DND-41 (cell line): ENCODE measurements at regions not wholly inside any gene's neighbourhood (a gene's known extent, or its start where the extent isn't known, plus 50 kb on each side); places are given as distances from the start of the nearest gene placed in this dataset.

ENCODE experiments used
- ATAC-seq: fragments of 200-7000 bp; cut with Tn5 transposase; 3 replicates; pipeline ENCODE4 v1.9.1; 2021; ENCODE audit warnings: low read depth; ENCODE audit not compliant: insufficient read depth
- DNase-seq: peaks from one replicate; pipeline ENCODE4 v3.0.0-alpha.2; 2020
- H2AFZ ChIP-seq: 2 replicates; pipeline ENCODE4 v1.6.0; 2012; ENCODE audit warnings: low read depth, low read length
- H3K27ac ChIP-seq: 2 replicates; pipeline ENCODE4 v1.5.1; 2012; ENCODE audit warnings: low read length, inconsistent platforms
- H3K27me3 ChIP-seq: fragments of 200-600 bp; sonication (generic); 2 replicates; pipeline ENCODE4 v1.6.0; 2012; ENCODE audit warnings: low read length, mild to moderate bottlenecking, inconsistent platforms; ENCODE audit not compliant: insufficient read depth, poor library complexity
- H3K36me3 ChIP-seq: 2 replicates; pipeline ENCODE4 v1.5.1; 2012; ENCODE audit warnings: low read length, inconsistent platforms; ENCODE audit not compliant: insufficient read depth
- H3K4me1 ChIP-seq: 2 replicates; pipeline ENCODE4 v1.5.1; 2012; ENCODE audit warnings: mild to moderate bottlenecking, low read length; ENCODE audit not compliant: insufficient read depth
- H3K4me2 ChIP-seq: 2 replicates; pipeline ENCODE4 v1.6.0; 2012; ENCODE audit warnings: mild to moderate bottlenecking, moderate library complexity, low read length, inconsistent platforms; ENCODE audit not compliant: insufficient read depth
- H3K4me3 ChIP-seq, 2 experiments: fragments of 200-600 bp in 1 of 2; shearing (Covaris generic) in 1 of 2; 2 replicates each; pipeline ENCODE4 v1.5.1; 2012 to 2016; ENCODE audit warnings: inconsistent platforms in 2 of 2, low read length in 2 of 2, mild to moderate bottlenecking in 2 of 2, low read depth in 1 of 2, moderate library complexity in 1 of 2
- H3K79me2 ChIP-seq: 2 replicates; pipeline ENCODE4 v1.6.0; 2012; ENCODE audit warnings: low read length, inconsistent platforms; ENCODE audit not compliant: insufficient read depth
- H3K9ac ChIP-seq: 2 replicates; pipeline ENCODE4 v1.6.0; 2012; ENCODE audit warnings: low read depth, mild to moderate bottlenecking, inconsistent platforms, low read length, moderate library complexity
- H3K9me3 ChIP-seq: 2 replicates; pipeline ENCODE4 v1.5.1; 2012; ENCODE audit warnings: low read length, moderate library complexity, mild to moderate bottlenecking, inconsistent platforms; ENCODE audit not compliant: insufficient read depth, severe bottlenecking
- H4K20me1 ChIP-seq: 2 replicates; pipeline ENCODE4 v1.6.0; 2012; ENCODE audit warnings: low read length; ENCODE audit not compliant: insufficient read depth
- EZH2 ChIP-seq: IDR thresholded peaks from 3 replicates; pipeline ENCODE4 v1.6.1; 2012; ENCODE audit warnings: borderline replicate concordance, low read depth, mild to moderate bottlenecking, moderate library complexity, low read length, inconsistent platforms; ENCODE audit not compliant: severe bottlenecking
- TF ChIP-seq, protein P1 (sequence below): IDR thresholded peaks from 2 replicates; pipeline ENCODE4 v1.5.1; 2012; ENCODE audit warnings: borderline replicate concordance, low read length, moderate library complexity, mild to moderate bottlenecking; ENCODE audit not compliant: poor library complexity, severe bottlenecking; ENCODE audit errors: extremely low read depth

DNA sequence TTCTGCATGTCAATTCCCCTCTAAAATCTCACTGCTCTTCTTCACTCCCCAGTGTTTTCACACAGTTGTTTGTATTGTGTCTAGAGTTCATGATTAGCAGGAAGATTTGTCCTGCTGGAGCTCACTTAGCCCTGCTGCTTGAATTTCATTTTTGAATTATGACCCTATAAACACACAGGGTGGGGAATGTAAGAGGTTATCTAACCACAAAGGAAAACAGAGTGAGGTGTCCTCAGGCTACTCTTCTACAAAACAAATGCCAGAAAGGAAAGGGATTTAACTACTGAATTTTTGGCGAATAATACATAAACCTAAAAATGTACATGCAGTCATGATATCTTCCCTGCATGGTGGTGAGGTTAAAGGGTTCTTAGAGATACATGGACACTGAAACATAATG, 215.1 kb upstream of the CNTN4 start:
- H2AFZ ChIP-seq = no peak overlapping the region
- H3K27me3 ChIP-seq = no peaks in the 10 kb centered on the region
- H3K79me2 ChIP-seq = no peaks in the 10 kb centered on the region
- H3K9me3 ChIP-seq = no peaks in the 10 kb centered on the region
- no peak overlapping the region for H3K4me2 ChIP-seq
- TF ChIP-seq, protein P1, sequence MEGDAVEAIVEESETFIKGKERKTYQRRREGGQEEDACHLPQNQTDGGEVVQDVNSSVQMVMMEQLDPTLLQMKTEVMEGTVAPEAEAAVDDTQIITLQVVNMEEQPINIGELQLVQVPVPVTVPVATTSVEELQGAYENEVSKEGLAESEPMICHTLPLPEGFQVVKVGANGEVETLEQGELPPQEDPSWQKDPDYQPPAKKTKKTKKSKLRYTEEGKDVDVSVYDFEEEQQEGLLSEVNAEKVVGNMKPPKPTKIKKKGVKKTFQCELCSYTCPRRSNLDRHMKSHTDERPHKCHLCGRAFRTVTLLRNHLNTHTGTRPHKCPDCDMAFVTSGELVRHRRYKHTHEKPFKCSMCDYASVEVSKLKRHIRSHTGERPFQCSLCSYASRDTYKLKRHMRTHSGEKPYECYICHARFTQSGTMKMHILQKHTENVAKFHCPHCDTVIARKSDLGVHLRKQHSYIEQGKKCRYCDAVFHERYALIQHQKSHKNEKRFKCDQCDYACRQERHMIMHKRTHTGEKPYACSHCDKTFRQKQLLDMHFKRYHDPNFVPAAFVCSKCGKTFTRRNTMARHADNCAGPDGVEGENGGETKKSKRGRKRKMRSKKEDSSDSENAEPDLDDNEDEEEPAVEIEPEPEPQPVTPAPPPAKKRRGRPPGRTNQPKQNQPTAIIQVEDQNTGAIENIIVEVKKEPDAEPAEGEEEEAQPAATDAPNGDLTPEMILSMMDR = no peak
- no peaks in the 10 kb centered on the region for H4K20me1 ChIP-seq
- DNase-seq = no peak
- no peaks in the 10 kb centered on the region for H3K36me3 ChIP-seq
- no peaks in the 10 kb centered on the region for H3K4me1 ChIP-seq
- no peak for ATAC-seq
- H3K27ac ChIP-seq = no peak overlapping the region
- no peak overlapping the region for H3K9ac ChIP-seq
- no peak overlapping the region for H3K4me3 ChIP-seq

DNA sequence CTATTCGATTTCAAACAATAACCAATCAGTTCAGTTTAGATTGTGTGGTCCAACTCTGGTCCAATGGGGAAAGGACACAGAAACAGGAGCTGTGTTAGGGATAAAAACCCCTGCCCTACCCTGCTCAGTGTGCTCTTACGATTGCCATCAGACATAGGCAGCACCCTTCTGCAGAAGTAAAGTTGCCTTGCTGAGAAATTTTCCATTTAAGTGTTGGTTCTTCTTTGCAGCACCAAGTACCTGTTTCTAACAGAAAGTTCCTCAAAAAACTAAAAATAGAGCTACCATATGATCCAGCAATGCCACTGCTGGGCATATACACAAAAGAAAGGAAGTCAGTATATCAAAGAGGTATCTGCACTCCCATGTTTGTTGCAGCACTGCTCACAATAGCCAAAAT, 206.2 kb upstream of the CNTN4 start:
- DNase-seq (no peak), ATAC-seq (no peak)
- Histone ChIP-seq H3K4me2 (no peak overlapping the region), H3K4me3 (no peak overlapping the region), H3K27me3 (no peaks in the 10 kb centered on the region), H3K4me1 (no peaks in the 10 kb centered on the region), H3K27ac (no peak overlapping the region), H2AFZ (no peak overlapping the region), H3K9me3 (peaks cover 3% of the 10 kb centered on the region), H3K36me3 (no peaks in the 10 kb centered on the region), H3K79me2 (no peaks in the 10 kb centered on the region), H3K9ac (no peak overlapping the region), H4K20me1 (no peaks in the 10 kb centered on the region)
- no peak for TF ChIP-seq EZH2
- TF ChIP-seq, protein P1 = no peak

DNA sequence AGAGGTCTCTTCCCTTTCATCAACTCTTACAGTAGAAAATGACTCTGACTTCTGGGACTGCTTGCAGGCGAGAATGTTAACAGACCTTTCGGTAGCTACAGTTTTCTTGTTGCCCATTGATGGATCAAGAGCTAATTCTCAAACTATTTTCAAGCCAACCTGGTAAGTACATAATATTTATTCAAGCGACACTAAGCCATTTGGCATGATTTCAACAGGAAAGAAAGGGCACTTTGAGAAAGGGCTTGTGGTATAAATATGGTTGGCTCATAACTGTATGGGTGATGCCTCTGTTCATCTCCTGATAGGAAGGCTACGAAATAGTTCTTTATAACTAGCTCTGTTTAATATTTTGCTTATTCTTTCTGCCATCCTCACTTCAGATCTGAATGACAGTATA, 196.2 kb upstream of the CNTN4 start:
- no peak overlapping the region for H2AFZ ChIP-seq
- H3K27me3 ChIP-seq = no peaks in the 10 kb centered on the region
- H4K20me1 ChIP-seq = no peaks in the 10 kb centered on the region
- no peaks in the 10 kb centered on the region for H3K79me2 ChIP-seq
- no peak overlapping the region for H3K27ac ChIP-seq
- H3K4me3 ChIP-seq = no peak overlapping the region
- no peaks in the 10 kb centered on the region for H3K9me3 ChIP-seq
- no peak overlapping the region for H3K9ac ChIP-seq
- ATAC-seq (no peak), DNase-seq (no peak)
- no peak overlapping the region for H3K4me2 ChIP-seq
- no peak for TF ChIP-seq EZH2
- TF ChIP-seq, protein P1 = no peak
- H3K36me3 ChIP-seq = no peaks in the 10 kb centered on the region
- no peaks in the 10 kb centered on the region for H3K4me1 ChIP-seq

DNA sequence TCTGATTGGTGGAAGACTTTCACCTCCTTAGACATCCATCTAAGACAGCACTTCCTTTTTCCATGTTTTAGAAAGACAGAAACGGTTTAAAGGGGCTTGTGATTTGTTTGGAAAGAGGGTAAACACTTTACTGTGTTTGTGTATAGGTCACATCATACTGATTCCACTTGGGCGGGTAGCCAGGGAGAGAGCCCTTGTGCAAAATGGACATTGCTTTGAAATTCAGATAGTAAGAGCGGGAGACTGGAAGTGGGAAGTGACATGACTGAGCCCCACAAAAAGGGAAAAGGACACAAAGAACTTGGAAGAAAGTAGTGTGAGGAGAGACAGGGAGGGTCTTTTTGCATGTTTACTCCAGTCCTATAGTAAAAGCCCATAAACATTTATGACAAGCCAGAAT, 195.6 kb upstream of the CNTN4 start:
- Histone ChIP-seq H4K20me1 (no peaks in the 10 kb centered on the region), H3K27me3 (no peaks in the 10 kb centered on the region), H3K9ac (no peak overlapping the region), H3K36me3 (no peaks in the 10 kb centered on the region), H3K4me2 (no peak overlapping the region), H2AFZ (no peak overlapping the region), H3K27ac (no peak overlapping the region), H3K4me1 (no peaks in the 10 kb centered on the region), H3K79me2 (no peaks in the 10 kb centered on the region), H3K4me3 (no peak overlapping the region), H3K9me3 (no peaks in the 10 kb centered on the region)
- no peak for ATAC-seq
- TF ChIP-seq, protein P1 = no peak
- TF ChIP-seq EZH2 = no peak
- DNase-seq = no peak
